T-cell (primary cell): ENCODE measurements at regions not wholly inside any gene's neighbourhood (a gene's known extent, or its start where the extent isn't known, plus 50 kb on each side); places are given as distances from the start of the nearest gene placed in this dataset.
"Not testable (repeated sequence)": the region's sequence is repeated elsewhere in the genome, so short reads cannot be mapped to it uniquely, and the experiment has no call there.

Experiments
- ATAC-seq, 4 experiments: fragments of 200-7000 bp in 3 of 4; fragments of 150-1000 bp in 1 of 4; cut with Tn5 transposase; replicated peaks in 1 of 4; 1 replicate in 3 of 4; 2 replicates in 1 of 4; pipeline ENCODE4 v1.10.0; 2021; ENCODE audit warnings: moderate library complexity in 3 of 4, mild to moderate bottlenecking in 2 of 4, moderate number of reproducible peaks in 1 of 4
- CTCF ChIA-PET, 2 donors: fragments of 300-600 bp; sonication (Branson Sonifier 250); formaldehyde crosslinking; loops; one replicate each; lab custom pipeline; 2022; ENCODE audit warnings: antibody characterized with exemption in 2 of 2; lab: Charles Lee
- POLR2A ChIA-PET, 2 donors: fragments of 300-600 bp; sonication (Branson Sonifier 250); formaldehyde crosslinking; loops; one replicate each; lab custom pipeline; 2022; ENCODE audit warnings: antibody characterized with exemption in 2 of 2; lab: Charles Lee
- DNase-seq, 35 experiments: peaks; one replicate each; pipeline versions ENCODE4 v3.0.0 to v3.0.0-alpha.2; 2013 to 2023
- H3K27ac ChIP-seq: one replicate; pipeline ENCODE4 v1.5.1; 2013; ENCODE audit warnings: low read length
- H3K27me3 ChIP-seq, 2 experiments: replicated peaks in 1 of 2; 1 replicate in 1 of 2; 2 replicates in 1 of 2; pipeline versions ENCODE4 v1.6.1 to v1.7.0; 2013; ENCODE audit warnings: low read length in 1 of 2, mixed read lengths in 1 of 2; ENCODE audit not compliant: control insufficient read depth in 2 of 2, insufficient read depth in 2 of 2; ENCODE audit errors: extremely low read depth in 1 of 2
- H3K36me3 ChIP-seq, 2 donors: 1 replicate in 1 of 2; 2 replicates in 1 of 2; pipeline versions ENCODE4 v1.6.1 to v1.7.0; 2013; ENCODE audit warnings: low read length in 1 of 2; ENCODE audit not compliant: control insufficient read depth in 2 of 2, insufficient read depth in 1 of 2; ENCODE audit errors: extremely low read depth in 1 of 2
- H3K4me1 ChIP-seq, 2 experiments: 1 replicate in 1 of 2; 2 replicates in 1 of 2; pipeline versions ENCODE4 v1.6.1 to v1.7.0; 2013; ENCODE audit warnings: low read length in 2 of 2, mixed read lengths in 1 of 2; ENCODE audit not compliant: insufficient read depth in 2 of 2, control insufficient read depth in 1 of 2; ENCODE audit errors: extremely low read depth in 1 of 2
- H3K4me3 ChIP-seq, 2 donors: 1 replicate in 1 of 2; 2 replicates in 1 of 2; pipeline versions ENCODE4 v1.5.1 to v1.7.0; 2013; ENCODE audit warnings: mild to moderate bottlenecking in 2 of 2, low read length in 1 of 2, moderate library complexity in 1 of 2; ENCODE audit not compliant: control insufficient read depth in 1 of 2; ENCODE audit errors: extremely low read depth in 1 of 2
- H3K9me3 ChIP-seq: 2 replicates; pipeline ENCODE4 v1.7.0; 2013
- H3K27ac Mint-ChIP-seq, 2 donors: one replicate each; pipeline ENCODE4 v1.8.0; 2020 to 2021; ENCODE audit warnings: mild to moderate bottlenecking in 2 of 2, mixed read lengths in 2 of 2
- H3K27me3 Mint-ChIP-seq, 2 donors: one replicate each; pipeline ENCODE4 v1.8.0; 2021 to 2022; ENCODE audit warnings: mixed read lengths in 2 of 2
- H3K36me3 Mint-ChIP-seq: one replicate; pipeline ENCODE4 v1.8.0; 2021; ENCODE audit warnings: mixed read lengths
- H3K4me1 Mint-ChIP-seq, 3 donors: one replicate each; pipeline ENCODE4 v1.8.0; 2020 to 2022; ENCODE audit warnings: mixed read lengths in 3 of 3, mild to moderate bottlenecking in 1 of 3
- H3K4me3 Mint-ChIP-seq, 3 donors: one replicate each; pipeline ENCODE4 v1.8.0; 2020 to 2022; ENCODE audit warnings: mild to moderate bottlenecking in 3 of 3, mixed read lengths in 3 of 3, moderate library complexity in 3 of 3
- H3K9me3 Mint-ChIP-seq, 3 donors: one replicate each; pipeline ENCODE4 v1.8.0; 2020 to 2022; ENCODE audit warnings: mixed read lengths in 3 of 3
- WGBS: methylation state at CpG from one replicate; pipeline ENCODE4 v1.1.5; 2013; ENCODE audit warnings: missing lambda C conversion rate; ENCODE audit not compliant: insufficient coverage; 5-methylcytosine and 5-hydroxymethylcytosine counted together

DNA sequence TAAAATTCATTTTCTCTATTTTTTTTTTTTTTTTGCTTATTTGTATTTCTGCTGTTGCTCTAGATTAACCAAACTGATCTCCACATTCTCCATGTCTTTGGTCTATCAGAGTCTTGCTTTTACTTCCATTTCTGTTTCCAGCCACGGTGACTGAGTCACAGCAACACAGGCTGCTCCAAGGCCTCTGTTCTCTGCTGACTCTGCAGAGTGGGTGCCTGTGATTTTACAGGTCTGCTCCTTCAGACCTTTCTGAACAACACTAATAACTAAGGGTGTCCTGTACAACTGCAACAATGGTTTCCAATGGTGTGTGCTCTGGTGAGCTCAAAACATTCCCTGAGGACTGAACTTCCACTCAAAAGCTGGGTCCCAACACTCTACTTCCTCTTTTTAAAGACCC, 102.3 kb upstream of the BMP2 start:
- H3K27me3 ChIP-seq: peaks cover 0 to 3% of the 10 kb centered on the region in 2 experiments
- H3K9me3 Mint-ChIP-seq: peaks cover 0 to 18% (median 6%) of the 10 kb centered on the region in 3 donors
- WGBS: no CpG with 5 or more reads among the region's 1 CpG
- no peak for DNase-seq
- H3K9me3 ChIP-seq: no peaks in the 10 kb centered on the region
- H3K4me3 ChIP-seq: no peak overlapping the region
- no peaks in the 10 kb centered on the region for H3K4me1 ChIP-seq
- H3K4me3 Mint-ChIP-seq: no peak overlapping the region
- H3K27ac Mint-ChIP-seq: no peak overlapping the region
- no peak overlapping the region for H3K27ac ChIP-seq
- no peaks in the 10 kb centered on the region for H3K4me1 Mint-ChIP-seq
- POLR2A ChIA-PET: no interaction called here
- no peaks in the 10 kb centered on the region for H3K36me3 ChIP-seq
- no peak for ATAC-seq
- CTCF ChIA-PET: no interaction called here
- H3K27me3 Mint-ChIP-seq: no peaks in the 10 kb centered on the region
- no peaks in the 10 kb centered on the region for H3K36me3 Mint-ChIP-seq

- Histone ChIP-seq H3K9me3 (no peaks in the 10 kb centered on the region), H3K4me3 (no peak overlapping the region), H3K27me3 (peaks cover 0 to 3% of the 10 kb centered on the region in 2 experiments), H3K36me3 (no peaks in the 10 kb centered on the region), H3K4me1 (no peaks in the 10 kb centered on the region), H3K27ac (no peak overlapping the region)
- ATAC-seq: no peak
- no peak for DNase-seq
- ChIA-PET CTCF (no interaction called here), POLR2A (no interaction called here)
- Mint-ChIP-seq H3K9me3 (peaks cover 0 to 21% (median 6%) of the 10 kb centered on the region in 3 donors), H3K27ac (no peak overlapping the region), H3K4me1 (no peaks in the 10 kb centered on the region), H3K27me3 (no peaks in the 10 kb centered on the region), H3K4me3 (no peak overlapping the region), H3K36me3 (no peaks in the 10 kb centered on the region)
- WGBS: no CpG with 5 or more reads among the region's 1 CpG
Measured at GRCh38 chr20:6664574-6664973, 102.9 kb upstream of the BMP2 start.

GRCh38 chr20:6663751-6664388, 103.6 kb upstream of the BMP2 start:
- no peaks in the 10 kb centered on the region for H3K27me3 Mint-ChIP-seq
- Histone ChIP-seq H3K4me3 (no peak overlapping the region), H3K27ac (no peak overlapping the region), H3K27me3 (peaks cover 0 to 3% of the 10 kb centered on the region in 2 experiments), H3K9me3 (no peaks in the 10 kb centered on the region), H3K4me1 (no peaks in the 10 kb centered on the region), H3K36me3 (no peaks in the 10 kb centered on the region)
- ChIA-PET CTCF (no interaction called here), POLR2A (no interaction called here)
- DNase-seq: no peak
- H3K9me3 Mint-ChIP-seq: peaks cover 0 to 21% (median 6%) of the 10 kb centered on the region in 3 donors
- no peak for ATAC-seq
- no peaks in the 10 kb centered on the region for H3K4me1 Mint-ChIP-seq
- H3K36me3 Mint-ChIP-seq: no peaks in the 10 kb centered on the region
- 100% methylated on average over 2 of the region's 6 CpGs for WGBS
- no peak overlapping the region for H3K27ac Mint-ChIP-seq
- no peak overlapping the region for H3K4me3 Mint-ChIP-seq

DNA sequence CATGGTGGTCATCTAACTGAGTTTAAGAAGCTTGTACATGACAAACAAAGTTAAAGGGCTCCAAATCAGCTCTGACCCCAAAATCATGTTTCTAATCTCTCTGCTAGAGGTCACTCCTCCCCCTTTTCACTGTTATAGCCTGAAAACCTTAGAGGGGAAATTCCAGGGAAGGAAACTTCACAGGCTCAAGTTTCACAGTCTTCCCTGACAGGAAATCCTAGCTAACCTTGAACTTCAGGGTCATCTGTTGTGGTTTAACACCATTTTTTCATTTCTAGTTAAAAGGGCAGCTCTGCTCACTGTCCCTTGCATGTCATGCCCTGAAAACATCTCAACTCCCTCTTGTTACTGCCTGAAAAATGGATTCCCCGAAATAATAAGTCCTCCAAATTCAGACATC, 104.4 kb upstream of the BMP2 start:
- ChIA-PET POLR2A (no interaction called here), CTCF (no interaction called here)
- no peak overlapping the region for H3K27ac ChIP-seq
- no peaks in the 10 kb centered on the region for H3K36me3 Mint-ChIP-seq
- H3K9me3 Mint-ChIP-seq: peaks cover 0 to 22% (median 9%) of the 10 kb centered on the region in 3 donors
- H3K27ac Mint-ChIP-seq: no peak overlapping the region
- H3K9me3 ChIP-seq: no peaks in the 10 kb centered on the region
- DNase-seq (no peak), ATAC-seq (no peak)
- no CpG with 5 or more reads among the region's 1 CpG for WGBS
- no peak overlapping the region for H3K4me3 ChIP-seq
- H3K27me3 ChIP-seq: peaks cover 0 to 3% of the 10 kb centered on the region in 2 experiments
- H3K4me1 ChIP-seq: no peaks in the 10 kb centered on the region
- H3K27me3 Mint-ChIP-seq: no peaks in the 10 kb centered on the region
- H3K36me3 ChIP-seq: no peaks in the 10 kb centered on the region
- no peak overlapping the region for H3K4me3 Mint-ChIP-seq
- H3K4me1 Mint-ChIP-seq: no peaks in the 10 kb centered on the region

- ChIA-PET POLR2A (no interaction called here), CTCF (no interaction called here)
- ATAC-seq (no peak), DNase-seq (no peak)
- Mint-ChIP-seq H3K36me3 (no peaks in the 10 kb centered on the region), H3K27ac (no peak overlapping the region), H3K4me1 (no peaks in the 10 kb centered on the region), H3K27me3 (no peaks in the 10 kb centered on the region), H3K4me3 (no peak overlapping the region), H3K9me3 (peaks cover 0 to 19% (median 9%) of the 10 kb centered on the region in 3 donors)
- Histone ChIP-seq H3K9me3 (no peaks in the 10 kb centered on the region), H3K27me3 (peaks cover 0 to 3% of the 10 kb centered on the region in 2 experiments), H3K4me1 (no peaks in the 10 kb centered on the region), H3K36me3 (no peaks in the 10 kb centered on the region), H3K27ac (no peak overlapping the region), H3K4me3 (no peak overlapping the region)
- no CpG with 5 or more reads among the region's 1 CpG for WGBS
Measured at GRCh38 chr20:6662309-6662708, 105.2 kb upstream of the BMP2 start.

DNA sequence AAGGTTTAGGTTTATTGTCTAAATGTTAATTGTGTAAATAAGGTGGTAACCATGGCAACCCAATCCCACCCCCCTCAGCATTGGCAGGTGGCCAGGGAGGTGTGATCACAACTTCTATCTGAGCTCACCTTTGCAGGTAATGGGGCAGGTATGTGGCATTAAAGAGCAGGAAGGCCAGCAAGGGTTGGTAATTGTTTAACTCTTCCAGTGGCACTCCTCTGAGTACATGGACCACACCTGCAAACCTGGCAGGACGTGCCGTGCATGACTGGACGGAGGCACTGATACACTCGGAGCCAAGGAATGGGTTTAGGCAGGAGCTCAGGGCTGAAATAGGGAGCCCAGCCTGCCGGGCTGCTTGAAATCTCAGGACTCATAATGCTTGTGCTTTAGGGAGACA, 107.0 kb upstream of the BMP2 start:
- no peaks in the 10 kb centered on the region for H3K9me3 ChIP-seq
- CTCF ChIA-PET: no interaction called here
- Mint-ChIP-seq H3K27me3 (no peaks in the 10 kb centered on the region), H3K27ac (no peak overlapping the region), H3K4me3 (no peak overlapping the region), H3K9me3 (peaks cover 2 to 14% (median 3%) of the 10 kb centered on the region in 3 donors), H3K4me1 (no peaks in the 10 kb centered on the region), H3K36me3 (no peaks in the 10 kb centered on the region)
- no peak for DNase-seq
- H3K27me3 ChIP-seq: no peaks in the 10 kb centered on the region
- 93% methylated on average over 4 of the region's 5 CpGs for WGBS
- no peak overlapping the region for H3K4me3 ChIP-seq
- no peak for ATAC-seq
- H3K27ac ChIP-seq: no peak overlapping the region
- POLR2A ChIA-PET: interaction anchor here in 1 of 2 donors (0.6 kb wide), 1 partner anchor 8 kb away, joined by 5 read pairs; no protein-coding TSS in a partner anchor
- no peaks in the 10 kb centered on the region for H3K36me3 ChIP-seq
- H3K4me1 ChIP-seq: no peaks in the 10 kb centered on the region

- H3K9me3 Mint-ChIP-seq: peaks cover 3 to 11% (median 5%) of the 10 kb centered on the region in 3 donors
- CTCF ChIA-PET, H3K4me1 ChIP-seq: not testable (repeated sequence)
Measured at GRCh38 chr20:6658909-6659308, 108.6 kb upstream of the BMP2 start.

More at GRCh38 chr20:6658909-6659308, 108.6 kb upstream of the BMP2 start:
- H3K27ac Mint-ChIP-seq, H3K4me3 Mint-ChIP-seq, H3K27me3 ChIP-seq, H3K4me3 ChIP-seq, H3K9me3 ChIP-seq, ATAC-seq, POLR2A ChIA-PET, H3K36me3 ChIP-seq, H3K27me3 Mint-ChIP-seq, H3K27ac ChIP-seq, H3K36me3 Mint-ChIP-seq, H3K4me1 Mint-ChIP-seq, DNase-seq: not testable (repeated sequence)
- WGBS: 97% methylated on average over 4 of the region's 8 CpGs
